ENCODE measurements at regions not wholly inside any gene's neighbourhood (a gene's known extent, or its start where the extent isn't known, plus 50 kb on each side); places are given as distances from the start of the nearest gene placed in this dataset.
"Not testable (repeated sequence)": the region's sequence is repeated elsewhere in the genome, so short reads cannot be mapped to it uniquely, and the experiment has no call there.

DNA sequence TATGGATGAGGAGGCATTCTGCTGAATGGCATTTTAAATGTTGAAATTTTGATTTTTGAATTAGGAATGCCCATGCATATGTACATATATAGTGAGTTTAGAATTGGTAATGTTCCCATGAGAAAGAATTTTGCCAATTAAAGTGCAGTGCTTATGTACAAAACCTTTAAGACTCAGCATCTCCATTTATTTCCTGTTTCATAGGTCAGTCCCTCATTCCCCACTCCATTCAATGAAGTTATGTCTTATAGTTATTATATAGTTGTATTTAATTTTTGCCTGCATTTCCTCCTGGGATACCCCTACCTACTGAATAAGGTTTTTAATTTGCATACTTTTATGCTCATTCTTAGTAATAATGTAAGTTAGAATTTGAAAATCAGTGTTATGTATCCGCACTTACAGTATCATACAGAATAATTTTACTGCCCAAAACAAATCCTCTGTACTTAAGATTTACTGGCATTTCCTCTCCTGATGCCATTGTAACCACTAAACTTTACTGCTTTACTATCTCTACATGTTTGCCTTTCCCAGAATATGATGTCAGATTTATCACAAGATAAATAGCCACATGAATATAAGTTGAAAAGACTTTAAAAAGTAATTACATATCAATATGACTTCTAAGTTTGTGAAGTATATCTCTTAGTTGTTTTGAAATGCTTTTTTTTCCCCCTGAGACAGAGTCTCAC, 389.1 kb upstream of the NDN start:
- Mint-ChIP-seq H3K4me1 (ENCODE audit: unreplicated experiment) (no peaks in the 10 kb centered on the region), H3K27ac (ENCODE audit: unreplicated experiment) (no peak overlapping the region), H3K4me3 (ENCODE audit: unreplicated experiment) (no peak overlapping the region), H3K27me3 (ENCODE audit: unreplicated experiment) (no peaks in the 10 kb centered on the region), H3K36me3 (ENCODE audit: unreplicated experiment) (no peaks in the 10 kb centered on the region), H3K9me3 (ENCODE audit: unreplicated experiment) (peaks cover 43% of the 10 kb centered on the region)
- DNase-seq (ENCODE audit: extremely low spot score, unreplicated experiment) = no peak
- TF ChIP-seq, protein P1, sequence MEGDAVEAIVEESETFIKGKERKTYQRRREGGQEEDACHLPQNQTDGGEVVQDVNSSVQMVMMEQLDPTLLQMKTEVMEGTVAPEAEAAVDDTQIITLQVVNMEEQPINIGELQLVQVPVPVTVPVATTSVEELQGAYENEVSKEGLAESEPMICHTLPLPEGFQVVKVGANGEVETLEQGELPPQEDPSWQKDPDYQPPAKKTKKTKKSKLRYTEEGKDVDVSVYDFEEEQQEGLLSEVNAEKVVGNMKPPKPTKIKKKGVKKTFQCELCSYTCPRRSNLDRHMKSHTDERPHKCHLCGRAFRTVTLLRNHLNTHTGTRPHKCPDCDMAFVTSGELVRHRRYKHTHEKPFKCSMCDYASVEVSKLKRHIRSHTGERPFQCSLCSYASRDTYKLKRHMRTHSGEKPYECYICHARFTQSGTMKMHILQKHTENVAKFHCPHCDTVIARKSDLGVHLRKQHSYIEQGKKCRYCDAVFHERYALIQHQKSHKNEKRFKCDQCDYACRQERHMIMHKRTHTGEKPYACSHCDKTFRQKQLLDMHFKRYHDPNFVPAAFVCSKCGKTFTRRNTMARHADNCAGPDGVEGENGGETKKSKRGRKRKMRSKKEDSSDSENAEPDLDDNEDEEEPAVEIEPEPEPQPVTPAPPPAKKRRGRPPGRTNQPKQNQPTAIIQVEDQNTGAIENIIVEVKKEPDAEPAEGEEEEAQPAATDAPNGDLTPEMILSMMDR (IDR thresholded peaks at IDR 0.05) = no peak

DNA sequence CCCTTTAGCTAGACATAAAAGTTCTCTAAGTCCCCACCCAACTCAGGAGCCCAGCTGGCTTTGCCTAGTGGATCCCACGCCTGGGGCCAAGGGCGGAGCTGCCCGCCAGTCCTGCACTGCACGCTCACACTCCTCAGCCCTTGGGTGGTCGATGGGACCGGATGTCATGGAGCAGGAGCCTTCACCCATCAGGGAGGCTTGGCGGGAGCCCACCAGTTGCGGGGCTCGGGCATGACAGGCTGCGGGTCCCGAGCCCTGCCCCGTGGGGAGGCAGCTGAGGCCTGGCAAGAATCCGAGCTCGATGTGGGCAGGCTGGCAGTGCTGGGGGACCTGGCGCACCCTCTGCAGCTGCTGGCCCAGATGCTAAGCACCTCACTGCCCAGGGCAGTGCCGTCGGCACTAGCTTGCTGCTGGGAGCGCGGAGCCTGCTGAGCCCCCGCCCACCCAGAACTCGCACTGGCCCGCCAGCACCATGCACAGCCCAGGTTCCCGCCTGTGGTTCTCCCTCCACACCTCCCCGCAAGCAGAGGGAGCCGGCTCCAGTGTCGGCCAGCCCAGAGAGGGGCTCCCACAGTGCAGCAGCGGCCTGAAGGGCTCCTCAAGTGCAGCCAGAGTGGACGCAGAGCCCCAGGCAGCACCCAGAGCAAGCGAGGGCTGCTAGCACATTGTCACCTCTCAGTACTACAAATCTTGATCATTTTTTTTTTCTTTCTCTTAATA, 391.4 kb upstream of the NDN start:
- Mint-ChIP-seq H3K4me1 (ENCODE audit: unreplicated experiment) (no peaks in the 10 kb centered on the region), H3K4me3 (ENCODE audit: unreplicated experiment) (no peak overlapping the region), H3K9me3 (ENCODE audit: unreplicated experiment) (peaks cover 42% of the 10 kb centered on the region), H3K36me3 (ENCODE audit: unreplicated experiment) (no peaks in the 10 kb centered on the region), H3K27me3 (ENCODE audit: unreplicated experiment) (no peaks in the 10 kb centered on the region), H3K27ac (ENCODE audit: unreplicated experiment) (no peak overlapping the region)
- TF ChIP-seq, protein P1 (IDR thresholded peaks at IDR 0.05) = no peak
- DNase-seq (ENCODE audit: extremely low spot score, unreplicated experiment) = no peak

DNA sequence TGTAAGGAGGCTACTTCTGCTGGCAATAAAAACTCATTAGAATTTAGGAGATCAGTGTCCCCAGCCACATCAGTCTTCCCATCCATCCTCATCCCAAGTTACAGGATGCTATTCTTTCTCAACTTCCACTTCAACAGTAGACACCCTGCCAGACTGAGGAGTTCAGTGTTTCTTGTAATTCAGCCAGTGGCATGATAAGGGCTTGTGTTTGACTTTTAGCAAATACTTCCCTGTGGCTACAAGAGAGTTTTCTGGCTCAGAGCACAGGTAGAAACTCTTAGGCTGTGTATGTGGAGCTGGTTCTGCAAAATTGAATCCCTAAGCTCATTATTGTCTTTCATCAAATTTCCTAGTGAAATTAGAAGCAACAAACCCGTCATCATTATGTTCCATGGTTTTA, 401.8 kb upstream of the NDN start:
- H3K27ac Mint-ChIP-seq (ENCODE audit: unreplicated experiment); H3K27me3 Mint-ChIP-seq (ENCODE audit: unreplicated experiment); DNase-seq (ENCODE audit: extremely low spot score, unreplicated experiment); H3K36me3 Mint-ChIP-seq (ENCODE audit: unreplicated experiment); H3K4me1 Mint-ChIP-seq (ENCODE audit: unreplicated experiment); H3K4me3 Mint-ChIP-seq (ENCODE audit: unreplicated experiment): not testable (repeated sequence)
- H3K9me3 Mint-ChIP-seq (ENCODE audit: unreplicated experiment) = peaks cover 57% of the 10 kb centered on the region

GRCh38 chr15:24101503-24101902, 414.4 kb upstream of the NDN start:
- H3K27me3 Mint-ChIP-seq (ENCODE audit: unreplicated experiment); H3K27ac Mint-ChIP-seq (ENCODE audit: unreplicated experiment); H3K4me3 Mint-ChIP-seq (ENCODE audit: unreplicated experiment); H3K36me3 Mint-ChIP-seq (ENCODE audit: unreplicated experiment); DNase-seq (ENCODE audit: extremely low spot score, unreplicated experiment); H3K4me1 Mint-ChIP-seq (ENCODE audit: unreplicated experiment): not testable (repeated sequence)
- H3K9me3 Mint-ChIP-seq (ENCODE audit: unreplicated experiment) = peaks cover 15% of the 10 kb centered on the region

DNA sequence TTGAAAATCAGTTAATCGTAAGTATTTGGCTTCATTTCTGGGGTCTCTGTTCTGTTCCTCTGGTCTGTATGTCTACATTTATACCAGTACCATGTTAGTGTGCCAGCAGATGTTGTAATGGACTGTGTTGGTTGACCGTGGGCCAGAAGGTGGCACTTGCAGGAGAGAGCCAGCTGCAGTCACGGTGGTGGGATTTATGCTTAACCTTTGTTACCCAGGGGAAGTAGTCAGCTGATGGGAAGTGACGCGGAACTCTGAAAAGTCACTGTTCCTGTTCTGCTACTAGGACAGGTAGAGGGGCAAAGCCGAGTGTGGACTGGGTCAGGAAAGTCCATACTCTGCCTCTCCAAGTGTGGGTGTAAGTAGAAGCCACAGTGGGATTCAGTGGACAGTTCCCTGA, 420.4 kb upstream of the NDN start:
- peaks cover 37% of the 10 kb centered on the region for H3K9me3 Mint-ChIP-seq (ENCODE audit: unreplicated experiment)
- H3K27ac Mint-ChIP-seq (ENCODE audit: unreplicated experiment); H3K4me1 Mint-ChIP-seq (ENCODE audit: unreplicated experiment); H3K36me3 Mint-ChIP-seq (ENCODE audit: unreplicated experiment); H3K27me3 Mint-ChIP-seq (ENCODE audit: unreplicated experiment); DNase-seq (ENCODE audit: extremely low spot score, unreplicated experiment); H3K4me3 Mint-ChIP-seq (ENCODE audit: unreplicated experiment): not testable (repeated sequence)

DNA sequence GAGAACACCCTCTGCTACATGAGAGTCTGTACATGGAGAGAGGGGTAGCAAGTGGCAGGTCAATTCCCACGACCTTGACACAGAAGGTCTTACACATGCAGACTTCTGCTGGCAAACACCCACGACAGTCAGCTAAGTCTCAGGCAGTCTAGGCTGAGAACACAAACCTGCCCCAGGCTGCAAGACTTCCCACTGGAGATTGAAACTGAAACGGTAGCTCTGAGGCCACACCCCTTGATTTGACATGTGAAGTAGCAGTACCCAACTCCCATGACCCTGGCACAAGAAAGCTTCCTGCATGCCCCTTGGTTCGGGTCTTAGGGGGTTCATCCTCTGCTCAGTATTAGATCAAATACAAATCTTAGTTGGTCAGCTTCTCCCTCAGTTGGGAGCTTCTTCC, 420.8 kb upstream of the NDN start:
- not testable (repeated sequence) for DNase-seq (ENCODE audit: extremely low spot score, unreplicated experiment); H3K4me3 Mint-ChIP-seq (ENCODE audit: unreplicated experiment); H3K4me1 Mint-ChIP-seq (ENCODE audit: unreplicated experiment); H3K36me3 Mint-ChIP-seq (ENCODE audit: unreplicated experiment); H3K27ac Mint-ChIP-seq (ENCODE audit: unreplicated experiment); H3K27me3 Mint-ChIP-seq (ENCODE audit: unreplicated experiment)
- H3K9me3 Mint-ChIP-seq (ENCODE audit: unreplicated experiment) = peaks cover 38% of the 10 kb centered on the region

DNA sequence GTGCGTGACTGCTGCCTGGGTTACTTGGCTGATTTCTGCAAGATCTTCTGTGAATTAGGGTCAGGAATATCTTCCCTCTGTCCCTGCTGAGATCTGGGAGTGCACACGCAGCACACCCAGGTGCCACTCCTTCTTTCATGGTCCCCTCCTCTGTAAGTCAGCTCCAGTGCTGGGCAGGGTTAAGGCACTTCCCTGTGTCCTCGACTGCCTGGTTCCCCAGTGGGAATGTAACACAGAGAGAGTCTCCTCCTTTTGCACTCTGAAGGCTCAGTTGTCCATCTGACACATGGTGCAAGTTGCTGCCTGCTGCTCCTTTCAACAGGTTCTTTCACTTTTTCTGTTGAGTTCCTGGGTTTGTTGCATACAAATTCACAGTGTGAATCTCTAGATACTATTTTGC, 421.2 kb upstream of the NDN start:
- H3K27me3 Mint-ChIP-seq (ENCODE audit: unreplicated experiment); H3K4me3 Mint-ChIP-seq (ENCODE audit: unreplicated experiment); H3K4me1 Mint-ChIP-seq (ENCODE audit: unreplicated experiment); DNase-seq (ENCODE audit: extremely low spot score, unreplicated experiment); H3K27ac Mint-ChIP-seq (ENCODE audit: unreplicated experiment); H3K36me3 Mint-ChIP-seq (ENCODE audit: unreplicated experiment): not testable (repeated sequence)
- peaks cover 36% of the 10 kb centered on the region for H3K9me3 Mint-ChIP-seq (ENCODE audit: unreplicated experiment)

DNA sequence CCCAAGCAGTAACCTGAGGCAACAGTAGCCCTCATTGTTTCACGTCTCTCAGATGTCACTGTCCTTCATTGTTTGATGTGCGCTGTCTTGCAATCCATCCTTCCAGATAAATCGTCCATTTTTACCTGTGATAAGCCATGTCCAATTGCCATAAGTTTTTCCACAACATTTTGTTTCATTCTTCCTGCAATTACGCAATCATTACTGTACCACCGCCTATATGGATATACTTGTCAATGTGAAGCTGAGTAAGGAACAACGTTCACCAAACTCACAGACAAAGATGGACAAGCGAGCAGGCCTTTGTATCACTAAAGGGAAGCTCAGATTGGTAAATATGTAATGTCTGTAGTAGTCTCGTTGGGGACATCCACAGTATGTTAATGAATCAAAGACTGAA, 452.5 kb upstream of the NDN start:
- peaks cover 16% of the 10 kb centered on the region for H3K9me3 Mint-ChIP-seq (ENCODE audit: unreplicated experiment)
- H3K4me3 Mint-ChIP-seq (ENCODE audit: unreplicated experiment) = not testable (repeated sequence)

GRCh38 chr15:24145070-24145469, 458.0 kb upstream of the NDN start:
- H3K27me3 Mint-ChIP-seq (ENCODE audit: unreplicated experiment); H3K4me1 Mint-ChIP-seq (ENCODE audit: unreplicated experiment); H3K4me3 Mint-ChIP-seq (ENCODE audit: unreplicated experiment); H3K27ac Mint-ChIP-seq (ENCODE audit: unreplicated experiment); H3K36me3 Mint-ChIP-seq (ENCODE audit: unreplicated experiment); DNase-seq (ENCODE audit: extremely low spot score, unreplicated experiment): not testable (repeated sequence)
- H3K9me3 Mint-ChIP-seq (ENCODE audit: unreplicated experiment) = peaks cover 34% of the 10 kb centered on the region

More for the DNA sequence above, 452.5 kb upstream of the NDN start:
- H3K4me1 Mint-ChIP-seq (ENCODE audit: unreplicated experiment); H3K27me3 Mint-ChIP-seq (ENCODE audit: unreplicated experiment); DNase-seq (ENCODE audit: extremely low spot score, unreplicated experiment); H3K27ac Mint-ChIP-seq (ENCODE audit: unreplicated experiment); H3K36me3 Mint-ChIP-seq (ENCODE audit: unreplicated experiment): not testable (repeated sequence)
